K562 (cell line): ENCODE measurements at regions not wholly inside any gene's neighbourhood (a gene's known extent, or its start where the extent isn't known, plus 50 kb on each side); places are given as distances from the start of the nearest gene placed in this dataset.

Source experiments
- ATAC-seq: fragments of 200-7000 bp; cut with Tn5 transposase; 3 replicates; pipeline ENCODE4 v1.9.1; 2020; ENCODE audit warnings: moderate library complexity
- BruUV-seq: library from RNA; stranded (reverse); fragments of 400-500 nt; replicated peaks from 2 replicates; lab custom pipeline; 2021; lab: Mats Ljungman, UMichigan
- CTCF ChIA-PET: fragments of 300-600 bp; formaldehyde crosslinking; extraction: SDS; loops from one replicate; lab custom pipeline; 2021; ENCODE audit warnings: low intra/inter-chr PET ratio; lab: Yijun Ruan, JAX
- POLR2A ChIA-PET: fragments of 300-600, 350-650 bp; sonication (Branson Sonifier 250); formaldehyde crosslinking; extraction: SDS; loops from one replicate; lab custom pipeline; 2021; ENCODE audit warnings: antibody characterized with exemption, inconsistent platforms; lab: Yijun Ruan, JAX
- DNase-seq, 4 experiments: peaks; one replicate each; pipeline versions ENCODE4 v3.0.0 to v3.0.0-alpha.2; 2011 to 2018; ENCODE audit warnings: low spot score in 3 of 4, mixed read lengths in 3 of 4; ENCODE audit errors: extremely low read depth in 1 of 4
- FAIRE-seq: peaks from 2 replicates; lab custom pipeline; 2011; peaks lifted over from hg19 to GRCh38; lab: Jason Lieb, UNC
- H2AFZ ChIP-seq: 2 replicates; pipeline ENCODE4 v1.6.0; 2011; ENCODE audit warnings: low read depth, low read length, control low read depth, inconsistent platforms
- H3K27ac ChIP-seq: fragments of 200-600 bp; 3 replicates; pipeline ENCODE4 v1.8.0; 2011; ENCODE audit warnings: low read depth, mild to moderate bottlenecking, control low read depth, inconsistent platforms, low read length, moderate library complexity, mixed read lengths; ENCODE audit errors: extremely low read depth
- H3K27me3 ChIP-seq, 2 experiments: fragments of 300-600 bp in 1 of 2; 2 replicates in 1 of 2; 3 replicates in 1 of 2; pipeline versions ENCODE4 v1.6.0 to v1.8.0; 2011; ENCODE audit warnings: inconsistent platforms in 2 of 2, low read length in 2 of 2, mild to moderate bottlenecking in 1 of 2, mixed read lengths in 1 of 2, moderate library complexity in 1 of 2; ENCODE audit not compliant: control insufficient read depth in 2 of 2, insufficient read depth in 2 of 2
- H3K36me3 ChIP-seq: fragments of 300-600 bp; 3 replicates; pipeline ENCODE4 v1.8.0; 2011; ENCODE audit warnings: mild to moderate bottlenecking, low read length, inconsistent platforms; ENCODE audit not compliant: control insufficient read depth, insufficient read depth
- H3K4me1 ChIP-seq, 2 experiments: fragments of 200-600 bp in 1 of 2; replicated peaks in 1 of 2; 2 replicates in 1 of 2; 3 replicates in 1 of 2; pipeline versions ENCODE4 v1.5.1 to v1.8.0; 2011; ENCODE audit warnings: inconsistent platforms in 2 of 2, low read length in 2 of 2, mild to moderate bottlenecking in 1 of 2, mixed read lengths in 1 of 2, moderate library complexity in 1 of 2; ENCODE audit not compliant: control insufficient read depth in 2 of 2, insufficient read depth in 2 of 2
- H3K4me2 ChIP-seq: 2 replicates; pipeline ENCODE4 v1.6.1; 2011; ENCODE audit warnings: low read length, control low read depth, inconsistent platforms, mixed read lengths; ENCODE audit not compliant: insufficient read depth
- H3K4me3 ChIP-seq: fragments of 200-600 bp; sonication (generic), shearing (Covaris generic); 2 replicates; pipeline ENCODE4 v1.5.1; 2016; ENCODE audit warnings: control low read depth, inconsistent platforms
- H3K79me2 ChIP-seq: fragments of 200-600 bp; 3 replicates; pipeline ENCODE4 v1.8.0; 2011; ENCODE audit warnings: low read length, inconsistent platforms; ENCODE audit not compliant: control insufficient read depth, insufficient read depth
- H3K9ac ChIP-seq, 2 experiments: 2 replicates each; pipeline versions ENCODE4 v1.6.0 to v1.6.1; 2011; ENCODE audit warnings: low read depth in 2 of 2, low read length in 2 of 2, control low read depth in 1 of 2, inconsistent platforms in 1 of 2, mild to moderate bottlenecking in 1 of 2, mixed read lengths in 1 of 2; ENCODE audit not compliant: insufficient read depth in 1 of 2
- H3K9me1 ChIP-seq: one replicate; pipeline ENCODE4 v1.6.0; 2011; ENCODE audit warnings: inconsistent platforms, mild to moderate bottlenecking, low read length, moderate library complexity; ENCODE audit not compliant: control insufficient read depth, insufficient read depth
- H3K9me3 ChIP-seq: replicated peaks from 2 replicates; pipeline ENCODE4 v1.5.1; 2011; ENCODE audit warnings: low read depth, low read length, inconsistent platforms; ENCODE audit not compliant: control insufficient read depth, insufficient read depth
- H4K20me1 ChIP-seq: replicated peaks from 2 replicates; pipeline ENCODE4 v1.6.1; 2011; ENCODE audit warnings: low read length, inconsistent platforms, mixed read lengths; ENCODE audit not compliant: control insufficient read depth, insufficient read depth
- ARID1B ChIP-seq: fragments of 450-650 bp; IDR thresholded peaks from 2 replicates; pipeline ENCODE4 v1.6.1; 2016; ENCODE audit warnings: antibody characterized with exemption, mild to moderate bottlenecking, inconsistent platforms
- ATF2 ChIP-seq: sonication (generic); formaldehyde crosslinking; IDR thresholded peaks from 2 replicates; pipeline ENCODE4 v1.8.1; 2022; ENCODE audit warnings: missing genetic modification reagents
- CXXC5 ChIP-seq: fragments of 250-450 bp; sonication (Bioruptor Pico); IDR thresholded peaks from 2 replicates; pipeline ENCODE4 v1.8.0; 2022; ENCODE audit warnings: inconsistent platforms, mild to moderate bottlenecking, moderate library complexity
- ELK1 ChIP-seq: sonication (generic); formaldehyde crosslinking; IDR thresholded peaks from 2 replicates; pipeline ENCODE4 v1.8.1; 2022; ENCODE audit warnings: missing genetic modification reagents
- FOXA1 ChIP-seq: fragments of 450-650 bp; IDR thresholded peaks from 2 replicates; pipeline ENCODE4 v1.6.1; 2016; ENCODE audit warnings: mild to moderate bottlenecking, borderline replicate concordance
- FOXP1 ChIP-seq: sonication (generic); formaldehyde crosslinking; IDR thresholded peaks from 2 replicates; pipeline ENCODE4 v1.8.0; 2022; ENCODE audit warnings: mild to moderate bottlenecking, missing genetic modification reagents
- HDAC6 ChIP-seq: IDR thresholded peaks from 2 replicates; pipeline ENCODE4 v1.6.1; 2012; ENCODE audit warnings: low read depth, mild to moderate bottlenecking, control low read depth, inconsistent platforms, low read length, moderate library complexity
- HMGN3 ChIP-seq: IDR thresholded peaks from 2 replicates; pipeline ENCODE4 v1.6.1; 2011; ENCODE audit warnings: borderline replicate concordance, low read depth, mild to moderate bottlenecking, mixed read lengths, low read length; ENCODE audit not compliant: insufficient read length; ENCODE audit errors: extremely low read depth
- MLX ChIP-seq, 2 experiments: fragments of 450-650 bp in 1 of 2; sonication (generic) in 1 of 2; formaldehyde crosslinking; conservative IDR thresholded peaks; 2 replicates each; pipeline versions ENCODE4 v1.4.0 to v1.8.1; 2020 to 2022; ENCODE audit warnings: mild to moderate bottlenecking in 1 of 2, missing genetic modification reagents in 1 of 2
- NFXL1 ChIP-seq: fragments of 450-650 bp; formaldehyde crosslinking; IDR thresholded peaks from 2 replicates; pipeline ENCODE4 v1.4.0; 2021; ENCODE audit warnings: mild to moderate bottlenecking
- RAD51 ChIP-seq: fragments of 450-650 bp; IDR thresholded peaks from 2 replicates; pipeline ENCODE4 v1.7.1; 2016; ENCODE audit warnings: low read depth, mild to moderate bottlenecking, borderline replicate concordance
- SMC3 ChIP-seq: conservative IDR thresholded peaks from 2 replicates; pipeline ENCODE4 v1.6.1; 2011; ENCODE audit warnings: low read depth, low read length, improper control_type of control experiment; ENCODE audit not compliant: insufficient read depth
- SNIP1 ChIP-seq: fragments of 450-650 bp; IDR thresholded peaks from 2 replicates; pipeline ENCODE4 v1.7.1; 2017; ENCODE audit warnings: low read depth, mild to moderate bottlenecking
- SREBF1 ChIP-seq: fragments of 150-350 bp; IDR thresholded peaks from 2 replicates; pipeline ENCODE4 v1.6.1; 2014; ENCODE audit warnings: antibody characterized with exemption, low read depth, low read length, borderline replicate concordance
- TCF7L2 ChIP-seq: fragments of 150-350 bp; IDR thresholded peaks from 2 replicates; pipeline ENCODE4 v1.6.1; 2016; ENCODE audit warnings: low read depth, mild to moderate bottlenecking, low read length, moderate library complexity
- THAP12 ChIP-seq: fragments of 250-450 bp; sonication (Bioruptor Pico); IDR thresholded peaks from 2 replicates; pipeline ENCODE4 v1.9.0; 2021; ENCODE audit warnings: mild to moderate bottlenecking, inconsistent platforms
- ZKSCAN8 ChIP-seq: fragments of 200-800 bp; sonication (Bioruptor generic); IDR thresholded peaks from 2 replicates; pipeline ENCODE4 v1.6.1; 2016; ENCODE audit warnings: missing genetic modification characterization, missing compliant biosample characterization
- WGBS: fragments of 100-300 bp; shearing (Covaris generic); methylation state at CpG from one replicate; pipeline ENCODE4 v1.1.6; 2016; ENCODE audit warnings: low coverage, mixed read lengths; ENCODE audit not compliant: insufficient coverage; ENCODE audit errors: missing lambda C conversion rate; 5-methylcytosine and 5-hydroxymethylcytosine counted together
- in situ Hi-C: fragments of 300-500 bp; cut with MboI; formaldehyde crosslinking; loops from 4 replicates; pipeline ENCODE4 v1.15.0; 2018; ENCODE audit warnings: inconsistent platforms, mixed read lengths
- intact Hi-C: fragments of 100-400 bp; cut with micrococcal nuclease; formaldehyde crosslinking; loops from 2 replicates; pipeline ENCODE4 v1.14.2; 2022

GRCh38 chr1:36665478-36666080 is 182.9 kb upstream of the CSF3R start:
- intact Hi-C loops (no loop called here), in situ Hi-C loops (no loop called here)
- Histone ChIP-seq H3K27me3 (peaks cover 12 to 33% of the 10 kb centered on the region in 2 experiments; a peak in 4 of 5 replicates), H3K4me1 (no peaks in the 10 kb centered on the region), H3K79me2 (no peaks in the 10 kb centered on the region), H3K4me2 (no peak overlapping the region), H3K9me1 (no peaks in the 10 kb centered on the region), H3K36me3 (no peaks in the 10 kb centered on the region), H3K9ac (no peak overlapping the region), H3K27ac (no peak overlapping the region), H3K4me3 (no peak overlapping the region), H2AFZ (no peak overlapping the region), H4K20me1 (peaks cover 6% of the 10 kb centered on the region), H3K9me3 (no peaks in the 10 kb centered on the region)
- BruUV-seq: no TSS peak
- no peak for TF ChIP-seq ELK1 (CRISPR knock-in tag)
- TF ChIP-seq SNIP1: no peak
- no peak for TF ChIP-seq FOXP1
- TF ChIP-seq FOXA1: no peak
- TF ChIP-seq RAD51: no peak
- TF ChIP-seq ATF2 (CRISPR knock-in tag): no peak
- no peak for TF ChIP-seq CXXC5 (CRISPR knock-in tag)
- no peak for TF ChIP-seq SMC3
- TF ChIP-seq HDAC6: no peak
- no peak for TF ChIP-seq ARID1B
- no peak for TF ChIP-seq THAP12 (CRISPR knock-in tag)
- no peak for TF ChIP-seq NFXL1 (CRISPR knock-in tag)
- TF ChIP-seq TCF7L2: no peak
- no peak for TF ChIP-seq ZKSCAN8 (CRISPR knock-in tag)
- TF ChIP-seq MLX (CRISPR knock-in tag; conservative IDR thresholded peaks at IDR 0.05): no peak
- TF ChIP-seq SREBF1: no peak
- no peak for TF ChIP-seq HMGN3
- CTCF ChIA-PET: no interaction called here
- no peak for FAIRE-seq
- WGBS: 2% methylated on average over 7 of the region's 9 CpGs
- POLR2A ChIA-PET: no interaction called here
- no peak for ATAC-seq
- DNase-seq: no peak
